ENCODE measurements at regions not wholly inside any gene's neighbourhood (a gene's known extent, or its start where the extent isn't known, plus 50 kb on each side); places are given as distances from the start of the nearest gene placed in this dataset.
"Not testable (repeated sequence)": the region's sequence is repeated elsewhere in the genome, so short reads cannot be mapped to it uniquely, and the experiment has no call there.

GRCh38 chr12:69028941-69029729, 96.2 kb upstream of the CPM start:
- DNase-seq (ENCODE audit: low read depth in 2 of 2) = no peak

GRCh38 chr12:69030321-69030720, 97.3 kb upstream of the CPM start:
- DNase-seq (ENCODE audit: low read depth in 2 of 2) = no peak

DNA sequence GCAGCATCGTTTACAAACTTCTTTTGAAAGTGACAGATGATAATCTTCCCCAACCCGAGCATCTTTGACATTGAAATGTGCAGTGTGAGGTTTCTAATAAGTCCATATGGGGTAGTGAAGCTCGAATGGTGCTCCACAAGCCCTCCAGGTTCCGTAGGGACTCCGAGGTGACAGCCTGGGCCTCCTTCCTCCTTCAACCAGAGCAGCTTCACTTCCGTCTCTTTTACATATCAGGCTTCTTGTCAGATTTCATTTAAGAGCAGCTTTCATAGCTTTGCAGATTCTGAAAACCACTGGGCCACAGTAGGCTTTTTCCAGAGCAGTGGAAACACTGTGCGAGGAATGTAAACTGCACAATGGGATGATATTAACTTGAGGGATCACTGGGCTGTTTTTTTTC, 103.6 kb upstream of the CPM start:
- DNase-seq (ENCODE audit: low read depth in 2 of 2) = no peak

GRCh38 chr12:69036999-69037398, 104.0 kb upstream of the CPM start:
- no peak for DNase-seq (ENCODE audit: low read depth in 2 of 2)

GRCh38 chr12:69039911-69040310, 106.9 kb upstream of the CPM start:
- DNase-seq (ENCODE audit: low read depth in 2 of 2) = no peak

DNA sequence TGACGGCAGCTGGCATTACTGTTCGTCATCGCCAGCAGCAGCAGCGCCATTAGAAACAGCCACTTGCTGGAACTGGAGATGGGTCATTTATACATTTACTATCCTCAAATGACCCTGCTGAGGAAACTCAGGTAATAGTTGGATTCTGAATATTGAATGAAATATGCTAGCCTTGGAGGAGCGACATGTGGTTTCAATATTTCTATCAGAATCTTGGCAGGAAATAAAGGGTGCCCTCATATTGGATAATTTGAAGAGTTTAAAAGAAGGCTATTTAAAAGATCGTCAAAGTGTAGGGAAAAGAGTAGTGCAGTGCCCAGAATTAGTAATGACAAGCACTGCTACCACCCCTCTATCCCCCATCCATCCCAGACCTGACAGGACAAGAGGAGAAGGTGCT, 109.6 kb upstream of the CPM start:
- no peak for DNase-seq (ENCODE audit: low read depth in 2 of 2)

DNA sequence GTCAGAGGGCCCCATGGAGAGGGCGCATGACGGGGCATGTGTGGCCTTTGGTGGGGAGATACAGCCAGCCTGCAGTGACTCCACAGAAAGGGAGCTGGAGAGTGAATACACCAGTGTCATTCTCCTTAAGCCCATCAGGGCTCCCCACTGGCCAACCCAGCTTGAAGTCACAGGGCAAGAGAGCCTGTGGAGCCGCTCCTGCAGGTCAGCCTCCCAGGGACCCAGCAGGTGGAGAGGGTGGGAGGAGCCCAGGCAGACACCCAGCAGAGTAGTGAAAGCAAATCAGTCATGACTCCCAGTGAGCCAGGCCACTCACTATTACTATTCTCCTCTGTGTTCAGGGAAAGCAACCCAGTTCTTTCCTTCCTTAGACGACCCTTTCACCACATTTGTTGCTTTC, 110.0 kb upstream of the CPM start:
- DNase-seq (ENCODE audit: low read depth in 2 of 2) = no peak

- no peak for DNase-seq (ENCODE audit: low read depth in 2 of 2)
Observed at GRCh38 chr12:69044887-69045286, 111.9 kb upstream of the CPM start.

DNA sequence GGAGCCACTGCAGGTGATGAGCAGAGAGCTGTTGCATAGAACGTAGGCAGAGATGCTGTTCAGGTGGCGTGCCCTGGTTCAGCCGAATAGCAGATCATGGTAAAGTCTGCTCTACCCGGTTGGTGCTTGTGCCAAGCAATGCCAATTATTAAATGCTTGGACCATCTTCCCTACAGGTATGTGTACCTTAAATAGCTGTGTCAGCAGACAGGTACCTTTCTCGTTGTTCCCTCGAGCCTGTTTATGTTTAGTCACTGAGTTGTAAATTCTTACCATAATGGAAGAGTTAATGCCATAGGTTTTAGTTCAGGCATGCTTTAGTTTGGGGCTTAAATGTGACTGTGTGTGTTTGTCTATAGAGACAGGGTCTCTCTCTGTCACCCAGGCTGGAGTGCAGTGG, 112.5 kb upstream of the CPM start:
- DNase-seq (ENCODE audit: low read depth in 2 of 2) = no peak

- no peak for DNase-seq (ENCODE audit: low read depth in 2 of 2)
Observed at GRCh38 chr12:69046363-69046762, 113.4 kb upstream of the CPM start.

DNA sequence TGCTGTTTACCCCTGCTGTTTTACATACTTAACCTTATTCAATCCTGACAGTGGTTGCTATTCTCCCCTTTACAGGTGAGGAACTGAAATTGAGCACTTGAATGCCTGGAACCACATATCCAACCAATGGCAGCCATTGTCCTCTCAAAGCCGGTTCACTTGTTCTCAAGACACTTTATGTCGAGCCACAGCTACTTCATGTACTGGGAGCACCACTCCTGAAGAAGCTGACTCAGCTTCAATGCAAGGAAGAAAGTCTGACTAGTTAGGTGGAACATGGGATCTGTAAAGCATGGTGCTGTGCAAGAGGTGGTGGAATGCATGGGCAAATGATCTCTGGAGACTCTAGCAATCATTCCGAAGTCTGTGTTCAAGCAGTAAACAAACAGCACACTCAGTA, 113.9 kb upstream of the CPM start:
- no peak for DNase-seq (ENCODE audit: low read depth in 2 of 2)

- no peak for DNase-seq (ENCODE audit: low read depth in 2 of 2)
Observed at GRCh38 chr12:69047990-69048389, 115.0 kb upstream of the CPM start.

- DNase-seq (ENCODE audit: low read depth in 2 of 2) = not testable (repeated sequence)
Observed at GRCh38 chr12:69049855-69050254, 116.9 kb upstream of the CPM start.

- peak; percentile 19 to 65 for DNase-seq (ENCODE audit: low read depth in 2 of 2)
Observed at GRCh38 chr12:69052613-69053408, 119.8 kb upstream of the CPM start.

DNA sequence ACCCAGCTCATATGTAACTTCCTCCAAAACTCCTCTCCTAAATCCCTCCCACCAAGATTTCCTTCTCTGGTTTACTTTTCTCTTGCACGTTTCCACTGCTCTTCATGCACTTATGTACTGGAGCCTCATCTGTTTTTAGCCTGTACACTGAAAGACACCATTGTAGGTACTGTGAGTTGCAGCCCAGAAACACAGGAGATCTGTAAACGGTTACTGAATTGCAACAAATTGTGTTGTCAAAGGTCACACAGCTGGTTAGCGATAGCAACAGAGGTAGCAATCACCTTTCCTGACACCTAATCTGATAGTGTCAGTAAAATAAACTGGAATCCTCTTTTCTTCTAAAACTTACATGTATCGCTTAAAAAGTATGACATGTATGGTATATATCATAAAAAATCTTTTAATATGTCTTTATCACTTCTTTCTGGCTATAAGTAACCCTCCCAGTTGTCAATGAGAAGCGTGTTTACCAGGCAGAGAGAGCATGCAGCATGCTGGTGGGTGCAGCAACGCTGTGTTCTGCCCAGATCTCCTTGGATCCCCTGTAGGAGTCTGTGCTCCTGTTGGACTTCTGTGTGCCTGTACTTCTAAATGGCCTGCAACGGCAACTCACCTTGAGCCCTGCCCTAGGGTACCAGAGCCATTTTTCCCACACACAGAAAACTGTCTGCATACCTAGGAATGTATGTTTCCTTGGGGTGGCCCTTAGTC, 121.5 kb upstream of the CPM start:
- no peak for DNase-seq (ENCODE audit: low read depth in 2 of 2)

DNA sequence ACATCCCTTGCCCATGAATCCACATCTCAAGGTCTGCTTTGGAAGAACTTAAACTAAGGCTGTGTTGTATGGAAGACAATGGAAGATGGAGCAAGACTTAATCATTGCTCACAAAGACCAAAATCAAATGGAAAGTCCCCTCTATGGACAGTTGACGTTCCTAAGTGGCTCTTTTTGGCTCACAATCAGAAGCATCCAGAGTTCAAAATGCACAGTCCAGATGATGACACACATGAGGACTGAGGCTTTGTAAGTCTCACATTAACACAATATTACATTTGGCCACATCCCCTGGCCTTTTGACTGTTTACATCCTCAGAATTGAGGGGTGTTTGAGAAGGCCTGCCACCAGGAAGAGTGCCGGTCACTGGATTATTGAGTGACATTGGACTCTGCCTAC, 122.3 kb upstream of the CPM start:
- DNase-seq (ENCODE audit: low read depth in 2 of 2) = no peak

DNA sequence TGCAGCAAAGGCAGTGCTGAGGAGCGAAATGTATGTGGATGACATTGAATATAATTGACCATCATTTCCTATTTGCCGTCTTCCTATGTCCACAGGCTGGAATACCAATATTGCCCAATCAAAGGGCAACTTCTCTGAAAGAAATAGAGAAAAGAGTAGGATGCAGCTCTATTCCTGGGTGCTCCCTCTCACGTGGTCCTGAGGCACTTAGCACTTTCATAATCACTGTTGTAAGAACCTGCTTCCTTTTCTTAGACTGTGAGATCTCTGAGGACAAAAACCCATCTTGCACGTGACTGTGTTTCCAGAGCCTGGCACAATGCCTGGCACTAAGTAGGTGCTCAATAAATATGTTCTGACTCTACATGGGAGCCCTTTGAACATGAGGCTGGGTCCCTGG, 122.7 kb upstream of the CPM start:
- no peak for DNase-seq (ENCODE audit: low read depth in 2 of 2)

GRCh38 chr12:69056743-69057515, 124.0 kb upstream of the CPM start:
- DNase-seq (ENCODE audit: low read depth in 2 of 2) = peak in 1 of 2 donors; percentile 24

DNA sequence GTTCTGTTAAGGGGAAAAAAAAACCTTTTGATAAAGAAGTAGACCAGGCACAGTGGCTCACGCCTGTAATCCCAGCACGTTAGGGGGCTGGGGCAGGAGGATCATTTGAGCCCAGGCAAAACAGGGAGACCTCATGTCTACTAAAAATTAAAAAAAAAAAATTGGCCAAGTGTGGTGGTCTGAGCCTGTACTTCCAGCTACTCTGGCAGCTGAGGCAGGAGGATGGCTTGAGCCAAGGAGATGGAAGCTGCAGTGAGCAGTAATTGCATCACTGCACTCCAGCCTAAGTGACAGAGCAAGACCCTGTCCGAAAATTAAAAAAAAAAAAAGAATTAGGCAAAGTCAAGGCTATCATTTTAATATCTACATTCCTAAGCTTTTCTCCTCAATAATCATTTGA, 124.8 kb upstream of the CPM start:
- DNase-seq (ENCODE audit: low read depth in 2 of 2) = no peak

DNA sequence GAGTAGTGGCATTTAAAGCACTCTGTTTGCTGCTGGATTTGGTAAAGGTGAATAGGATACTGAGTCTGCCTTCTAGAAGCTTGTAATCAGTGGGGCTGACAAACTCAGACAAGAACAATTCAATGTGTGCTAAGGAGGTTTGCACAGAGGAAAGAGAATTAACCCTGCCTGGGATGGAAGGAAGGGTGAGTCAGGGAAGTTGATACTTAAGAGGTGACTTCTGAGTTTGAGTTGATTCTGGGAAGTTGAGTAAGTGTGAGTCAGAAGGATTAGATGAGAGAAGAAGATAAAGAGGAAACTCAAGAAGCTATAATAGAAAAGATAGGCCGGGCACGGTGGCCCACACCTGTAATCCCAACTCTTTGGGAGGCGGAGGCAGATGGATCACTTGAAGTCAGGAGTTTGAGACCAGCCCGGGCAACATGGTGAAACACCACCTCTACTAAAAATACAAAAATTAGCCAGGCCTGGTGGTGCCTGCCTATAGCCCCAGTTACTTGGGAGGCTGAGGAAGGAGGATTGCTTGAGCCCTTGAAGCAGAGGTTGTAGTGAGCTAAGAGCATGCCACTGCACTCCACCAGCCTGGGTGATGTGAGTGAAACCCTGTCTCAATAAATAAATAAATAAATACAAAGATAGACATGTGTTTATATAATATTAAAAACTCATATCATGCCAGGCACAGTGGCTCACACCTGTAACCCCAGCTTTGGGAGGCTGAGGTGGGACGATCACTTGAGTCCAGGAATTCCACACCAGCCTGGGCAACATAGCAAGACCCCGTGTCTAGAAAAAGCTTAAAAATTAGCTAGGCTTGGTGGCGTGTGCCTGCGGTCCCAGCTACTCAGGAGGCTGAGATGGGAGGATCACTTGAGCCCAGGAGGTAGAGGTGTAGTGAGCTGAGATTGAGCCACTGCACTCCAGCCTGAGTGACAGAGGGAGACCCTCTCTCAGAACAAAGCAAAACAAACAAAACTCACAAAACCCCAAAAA, 126.8 kb upstream of the CPM start:
- peak in 1 of 2 donors; percentile 92 for DNase-seq (ENCODE audit: low read depth in 2 of 2)

All from lung microvascular endothelial cell (primary cell).